ENCODE measurements at regions not wholly inside any gene's neighbourhood (a gene's known extent, or its start where the extent isn't known, plus 50 kb on each side); places are given as distances from the start of the nearest gene placed in this dataset.
"Not testable (repeated sequence)": the region's sequence is repeated elsewhere in the genome, so short reads cannot be mapped to it uniquely, and the experiment has no call there.

- POLR2A ChIA-PET, result no interaction called here
- CTCF ChIA-PET, result interaction anchor here (0.7 kb wide), 1 partner anchor 1297 kb away, joined by 4 read pairs; no protein-coding TSS in a partner anchor
Observed at GRCh38 chr5:57635146-57635777, 152.7 kb upstream of the ACTBL2 start.

- ChIA-PET CTCF (no interaction called here), POLR2A (no interaction called here)
Observed at GRCh38 chr5:57632937-57633336, 150.3 kb upstream of the ACTBL2 start.

- POLR2A ChIA-PET, CTCF ChIA-PET: not testable (repeated sequence)
Observed at GRCh38 chr5:57631139-57631538, 148.5 kb upstream of the ACTBL2 start.

GRCh38 chr5:57627661-57628060 lies 145.1 kb upstream of the ACTBL2 start:
- CTCF ChIA-PET, result no interaction called here
- POLR2A ChIA-PET, result no interaction called here

GRCh38 chr5:57626703-57627102 lies 144.1 kb upstream of the ACTBL2 start:
- ChIA-PET POLR2A (no interaction called here), CTCF (no interaction called here)

- POLR2A ChIA-PET, result no interaction called here
- CTCF ChIA-PET, result no interaction called here
Observed at GRCh38 chr5:57621624-57622023, 139.0 kb upstream of the ACTBL2 start.

GRCh38 chr5:57618767-57619381 lies 136.3 kb upstream of the ACTBL2 start:
- ChIA-PET POLR2A (no interaction called here), CTCF (no interaction called here)

- CTCF ChIA-PET, result no interaction called here
- POLR2A ChIA-PET, result no interaction called here
Observed at GRCh38 chr5:57613741-57614140, 131.1 kb upstream of the ACTBL2 start.

GRCh38 chr5:57611177-57611576 lies 128.6 kb upstream of the ACTBL2 start:
- POLR2A ChIA-PET, result no interaction called here
- CTCF ChIA-PET, result no interaction called here

- ChIA-PET CTCF (no interaction called here), POLR2A (no interaction called here)
Observed at GRCh38 chr5:57608542-57608941, 125.9 kb upstream of the ACTBL2 start.

- ChIA-PET CTCF (no interaction called here), POLR2A (no interaction called here)
Observed at GRCh38 chr5:57601996-57602395, 119.4 kb upstream of the ACTBL2 start.

- CTCF ChIA-PET, result no interaction called here
- POLR2A ChIA-PET, result no interaction called here
Observed at GRCh38 chr5:57600321-57600720, 117.7 kb upstream of the ACTBL2 start.

- POLR2A ChIA-PET, result no interaction called here
- CTCF ChIA-PET, result no interaction called here
Observed at GRCh38 chr5:57598756-57599155, 116.1 kb upstream of the ACTBL2 start.

- POLR2A ChIA-PET, result no interaction called here
- CTCF ChIA-PET, result no interaction called here
Observed at GRCh38 chr5:57598097-57598496, 115.5 kb upstream of the ACTBL2 start.

GRCh38 chr5:57595523-57595991 lies 112.9 kb upstream of the ACTBL2 start:
- CTCF ChIA-PET, result no interaction called here
- POLR2A ChIA-PET, result no interaction called here

GRCh38 chr5:57594436-57594835 lies 111.8 kb upstream of the ACTBL2 start:
- CTCF ChIA-PET, result no interaction called here
- POLR2A ChIA-PET, result no interaction called here

GRCh38 chr5:57592236-57592635 lies 109.6 kb upstream of the ACTBL2 start:
- ChIA-PET CTCF (no interaction called here), POLR2A (no interaction called here)

- CTCF ChIA-PET, result no interaction called here
Observed at GRCh38 chr5:57586649-57587048, 104.0 kb upstream of the ACTBL2 start.

GRCh38 chr5:57582578-57583070 lies 100.0 kb upstream of the ACTBL2 start:
- ChIA-PET POLR2A (no interaction called here), CTCF (no interaction called here)

More at GRCh38 chr5:57586649-57587048, 104.0 kb upstream of the ACTBL2 start:
- POLR2A ChIA-PET, result no interaction called here

GRCh38 chr5:57581772-57582171 lies 99.2 kb upstream of the ACTBL2 start:
- ChIA-PET POLR2A (no interaction called here), CTCF (no interaction called here)

GRCh38 chr5:57581222-57581621 lies 98.6 kb upstream of the ACTBL2 start:
- ChIA-PET CTCF (no interaction called here), POLR2A (no interaction called here)

Data from activated CD8-positive, alpha-beta memory T cell treated with anti-CD3 and anti-CD28 coated beads for 36 hours (primary cell).